ENCODE measurements at regions not wholly inside any gene's neighbourhood (a gene's known extent, or its start where the extent isn't known, plus 50 kb on each side); places are given as distances from the start of the nearest gene placed in this dataset.

DNA sequence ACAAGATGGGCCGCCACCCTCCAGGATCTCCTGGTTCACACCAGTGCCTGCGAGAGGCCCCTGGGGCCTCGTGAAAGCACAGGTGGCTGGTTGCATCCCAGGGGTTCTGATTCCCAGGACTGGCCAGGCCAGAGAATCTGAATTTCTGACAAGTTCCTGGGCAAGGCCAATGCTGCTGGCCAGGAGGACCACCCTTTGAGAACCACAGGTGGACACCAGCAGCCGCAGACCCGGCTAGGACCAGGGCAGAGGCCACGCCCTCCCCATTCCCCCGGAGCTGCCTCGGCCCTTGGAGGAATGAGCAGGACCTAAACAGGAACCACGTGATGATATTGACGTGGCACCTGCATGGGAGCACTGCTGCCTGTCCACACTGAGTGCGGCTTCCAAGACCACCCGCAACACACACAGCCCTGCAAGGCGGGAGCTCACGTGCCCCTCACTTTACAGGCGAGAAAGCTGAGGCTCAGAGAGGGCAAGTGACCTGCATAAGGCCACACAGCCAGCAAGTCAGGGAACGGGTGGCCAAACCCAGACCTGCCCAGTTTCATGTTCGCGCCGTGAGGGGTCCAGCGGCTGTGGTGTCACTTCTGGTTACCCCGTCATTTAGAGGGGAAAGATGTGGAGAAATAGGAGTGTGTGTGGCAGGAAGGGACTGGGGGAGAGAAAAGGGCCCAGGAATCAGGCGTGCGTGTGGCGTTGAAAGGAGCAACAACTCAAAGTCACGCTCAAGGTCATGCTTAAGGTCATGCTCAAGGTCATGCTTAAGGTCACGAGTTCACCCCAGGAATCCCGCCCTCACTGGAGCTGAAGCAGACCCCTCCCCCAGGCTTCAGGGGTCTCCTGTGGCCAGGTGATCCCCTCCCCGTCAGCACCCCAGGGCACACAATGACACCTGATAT lies 105.9 kb upstream of the IER5L start:
- TF ChIP-seq, protein P1, sequence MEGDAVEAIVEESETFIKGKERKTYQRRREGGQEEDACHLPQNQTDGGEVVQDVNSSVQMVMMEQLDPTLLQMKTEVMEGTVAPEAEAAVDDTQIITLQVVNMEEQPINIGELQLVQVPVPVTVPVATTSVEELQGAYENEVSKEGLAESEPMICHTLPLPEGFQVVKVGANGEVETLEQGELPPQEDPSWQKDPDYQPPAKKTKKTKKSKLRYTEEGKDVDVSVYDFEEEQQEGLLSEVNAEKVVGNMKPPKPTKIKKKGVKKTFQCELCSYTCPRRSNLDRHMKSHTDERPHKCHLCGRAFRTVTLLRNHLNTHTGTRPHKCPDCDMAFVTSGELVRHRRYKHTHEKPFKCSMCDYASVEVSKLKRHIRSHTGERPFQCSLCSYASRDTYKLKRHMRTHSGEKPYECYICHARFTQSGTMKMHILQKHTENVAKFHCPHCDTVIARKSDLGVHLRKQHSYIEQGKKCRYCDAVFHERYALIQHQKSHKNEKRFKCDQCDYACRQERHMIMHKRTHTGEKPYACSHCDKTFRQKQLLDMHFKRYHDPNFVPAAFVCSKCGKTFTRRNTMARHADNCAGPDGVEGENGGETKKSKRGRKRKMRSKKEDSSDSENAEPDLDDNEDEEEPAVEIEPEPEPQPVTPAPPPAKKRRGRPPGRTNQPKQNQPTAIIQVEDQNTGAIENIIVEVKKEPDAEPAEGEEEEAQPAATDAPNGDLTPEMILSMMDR (IDR thresholded peaks at IDR 0.05; ENCODE audit: control extremely low read depth in 1 of 3, insufficient read depth in 1 of 3, low read depth in 1 of 3, low read length in 3 of 3): no peak
- TF ChIP-seq, protein P2, sequence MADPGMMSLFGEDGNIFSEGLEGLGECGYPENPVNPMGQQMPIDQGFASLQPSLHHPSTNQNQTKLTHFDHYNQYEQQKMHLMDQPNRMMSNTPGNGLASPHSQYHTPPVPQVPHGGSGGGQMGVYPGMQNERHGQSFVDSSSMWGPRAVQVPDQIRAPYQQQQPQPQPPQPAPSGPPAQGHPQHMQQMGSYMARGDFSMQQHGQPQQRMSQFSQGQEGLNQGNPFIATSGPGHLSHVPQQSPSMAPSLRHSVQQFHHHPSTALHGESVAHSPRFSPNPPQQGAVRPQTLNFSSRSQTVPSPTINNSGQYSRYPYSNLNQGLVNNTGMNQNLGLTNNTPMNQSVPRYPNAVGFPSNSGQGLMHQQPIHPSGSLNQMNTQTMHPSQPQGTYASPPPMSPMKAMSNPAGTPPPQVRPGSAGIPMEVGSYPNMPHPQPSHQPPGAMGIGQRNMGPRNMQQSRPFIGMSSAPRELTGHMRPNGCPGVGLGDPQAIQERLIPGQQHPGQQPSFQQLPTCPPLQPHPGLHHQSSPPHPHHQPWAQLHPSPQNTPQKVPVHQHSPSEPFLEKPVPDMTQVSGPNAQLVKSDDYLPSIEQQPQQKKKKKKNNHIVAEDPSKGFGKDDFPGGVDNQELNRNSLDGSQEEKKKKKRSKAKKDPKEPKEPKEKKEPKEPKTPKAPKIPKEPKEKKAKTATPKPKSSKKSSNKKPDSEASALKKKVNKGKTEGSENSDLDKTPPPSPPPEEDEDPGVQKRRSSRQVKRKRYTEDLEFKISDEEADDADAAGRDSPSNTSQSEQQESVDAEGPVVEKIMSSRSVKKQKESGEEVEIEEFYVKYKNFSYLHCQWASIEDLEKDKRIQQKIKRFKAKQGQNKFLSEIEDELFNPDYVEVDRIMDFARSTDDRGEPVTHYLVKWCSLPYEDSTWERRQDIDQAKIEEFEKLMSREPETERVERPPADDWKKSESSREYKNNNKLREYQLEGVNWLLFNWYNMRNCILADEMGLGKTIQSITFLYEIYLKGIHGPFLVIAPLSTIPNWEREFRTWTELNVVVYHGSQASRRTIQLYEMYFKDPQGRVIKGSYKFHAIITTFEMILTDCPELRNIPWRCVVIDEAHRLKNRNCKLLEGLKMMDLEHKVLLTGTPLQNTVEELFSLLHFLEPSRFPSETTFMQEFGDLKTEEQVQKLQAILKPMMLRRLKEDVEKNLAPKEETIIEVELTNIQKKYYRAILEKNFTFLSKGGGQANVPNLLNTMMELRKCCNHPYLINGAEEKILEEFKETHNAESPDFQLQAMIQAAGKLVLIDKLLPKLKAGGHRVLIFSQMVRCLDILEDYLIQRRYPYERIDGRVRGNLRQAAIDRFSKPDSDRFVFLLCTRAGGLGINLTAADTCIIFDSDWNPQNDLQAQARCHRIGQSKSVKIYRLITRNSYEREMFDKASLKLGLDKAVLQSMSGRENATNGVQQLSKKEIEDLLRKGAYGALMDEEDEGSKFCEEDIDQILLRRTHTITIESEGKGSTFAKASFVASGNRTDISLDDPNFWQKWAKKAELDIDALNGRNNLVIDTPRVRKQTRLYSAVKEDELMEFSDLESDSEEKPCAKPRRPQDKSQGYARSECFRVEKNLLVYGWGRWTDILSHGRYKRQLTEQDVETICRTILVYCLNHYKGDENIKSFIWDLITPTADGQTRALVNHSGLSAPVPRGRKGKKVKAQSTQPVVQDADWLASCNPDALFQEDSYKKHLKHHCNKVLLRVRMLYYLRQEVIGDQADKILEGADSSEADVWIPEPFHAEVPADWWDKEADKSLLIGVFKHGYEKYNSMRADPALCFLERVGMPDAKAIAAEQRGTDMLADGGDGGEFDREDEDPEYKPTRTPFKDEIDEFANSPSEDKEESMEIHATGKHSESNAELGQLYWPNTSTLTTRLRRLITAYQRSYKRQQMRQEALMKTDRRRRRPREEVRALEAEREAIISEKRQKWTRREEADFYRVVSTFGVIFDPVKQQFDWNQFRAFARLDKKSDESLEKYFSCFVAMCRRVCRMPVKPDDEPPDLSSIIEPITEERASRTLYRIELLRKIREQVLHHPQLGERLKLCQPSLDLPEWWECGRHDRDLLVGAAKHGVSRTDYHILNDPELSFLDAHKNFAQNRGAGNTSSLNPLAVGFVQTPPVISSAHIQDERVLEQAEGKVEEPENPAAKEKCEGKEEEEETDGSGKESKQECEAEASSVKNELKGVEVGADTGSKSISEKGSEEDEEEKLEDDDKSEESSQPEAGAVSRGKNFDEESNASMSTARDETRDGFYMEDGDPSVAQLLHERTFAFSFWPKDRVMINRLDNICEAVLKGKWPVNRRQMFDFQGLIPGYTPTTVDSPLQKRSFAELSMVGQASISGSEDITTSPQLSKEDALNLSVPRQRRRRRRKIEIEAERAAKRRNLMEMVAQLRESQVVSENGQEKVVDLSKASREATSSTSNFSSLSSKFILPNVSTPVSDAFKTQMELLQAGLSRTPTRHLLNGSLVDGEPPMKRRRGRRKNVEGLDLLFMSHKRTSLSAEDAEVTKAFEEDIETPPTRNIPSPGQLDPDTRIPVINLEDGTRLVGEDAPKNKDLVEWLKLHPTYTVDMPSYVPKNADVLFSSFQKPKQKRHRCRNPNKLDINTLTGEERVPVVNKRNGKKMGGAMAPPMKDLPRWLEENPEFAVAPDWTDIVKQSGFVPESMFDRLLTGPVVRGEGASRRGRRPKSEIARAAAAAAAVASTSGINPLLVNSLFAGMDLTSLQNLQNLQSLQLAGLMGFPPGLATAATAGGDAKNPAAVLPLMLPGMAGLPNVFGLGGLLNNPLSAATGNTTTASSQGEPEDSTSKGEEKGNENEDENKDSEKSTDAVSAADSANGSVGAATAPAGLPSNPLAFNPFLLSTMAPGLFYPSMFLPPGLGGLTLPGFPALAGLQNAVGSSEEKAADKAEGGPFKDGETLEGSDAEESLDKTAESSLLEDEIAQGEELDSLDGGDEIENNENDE (IDR thresholded peaks at IDR 0.05; ENCODE audit: insufficient replicate concordance, low read length): no peak
